Mucosa of descending colon (tissue), 3 donors: ENCODE measurements at regions not wholly inside any gene's neighbourhood (a gene's known extent, or its start where the extent isn't known, plus 50 kb on each side); places are given as distances from the start of the nearest gene placed in this dataset.
"Not testable (repeated sequence)": the region's sequence is repeated elsewhere in the genome, so short reads cannot be mapped to it uniquely, and the experiment has no call there.

Experiments
- ATAC-seq: fragments of 200-7000 bp; cut with Tn5 transposase; one replicate; pipeline ENCODE4 v1.9.1; 2020; ENCODE audit warnings: mild to moderate bottlenecking, moderate library complexity
- DNase-seq, 3 donors: peaks; one replicate each; pipeline ENCODE4 v3.0.0-alpha.2; 2020
- H3K36me3 ChIP-seq: fragments of 200-600 bp; one replicate; pipeline ENCODE4 v1.8.0; 2021; ENCODE audit warnings: low read depth, mild to moderate bottlenecking
- H3K4me1 ChIP-seq: fragments of 200-600 bp; one replicate; pipeline ENCODE4 v1.8.0; 2021; ENCODE audit warnings: low read depth, mild to moderate bottlenecking
- H3K4me3 ChIP-seq: fragments of 200-600 bp; one replicate; pipeline ENCODE4 v1.8.0; 2021; ENCODE audit warnings: mild to moderate bottlenecking
- H3K9me3 ChIP-seq: fragments of 200-600 bp; one replicate; pipeline ENCODE4 v1.8.0; 2021; ENCODE audit warnings: mild to moderate bottlenecking
- intact Hi-C, 2 donors: fragments of 100-400 bp; cut with DNase I in 1 of 2; cut with micrococcal nuclease in 1 of 2; formaldehyde crosslinking; loops; one replicate each; pipeline versions ENCODE4 v1.11.0 to v1.11.1; 2022; cut with DNase I, micrococcal nuclease
- TF ChIP-seq, protein P1 (sequence below): fragments of 200-600 bp; IDR thresholded peaks from one replicate; pipeline ENCODE4 v1.8.0; 2022; ENCODE audit warnings: antibody characterized with exemption, mild to moderate bottlenecking
- donor health status: DM: no; HTN: no; CAD: no; lungs with moderate emphysema.
- donor health status: DM: no; HTN: no; CAD: no.
- donor health status: DM: no; HTN: yes; CAD: no.

GRCh38 chr15:95699578-95699977 is 630.9 kb upstream of the NR2F2 start:
- DNase-seq: no peak
- no peak overlapping the region for H3K4me3 ChIP-seq
- TF ChIP-seq, protein P1, sequence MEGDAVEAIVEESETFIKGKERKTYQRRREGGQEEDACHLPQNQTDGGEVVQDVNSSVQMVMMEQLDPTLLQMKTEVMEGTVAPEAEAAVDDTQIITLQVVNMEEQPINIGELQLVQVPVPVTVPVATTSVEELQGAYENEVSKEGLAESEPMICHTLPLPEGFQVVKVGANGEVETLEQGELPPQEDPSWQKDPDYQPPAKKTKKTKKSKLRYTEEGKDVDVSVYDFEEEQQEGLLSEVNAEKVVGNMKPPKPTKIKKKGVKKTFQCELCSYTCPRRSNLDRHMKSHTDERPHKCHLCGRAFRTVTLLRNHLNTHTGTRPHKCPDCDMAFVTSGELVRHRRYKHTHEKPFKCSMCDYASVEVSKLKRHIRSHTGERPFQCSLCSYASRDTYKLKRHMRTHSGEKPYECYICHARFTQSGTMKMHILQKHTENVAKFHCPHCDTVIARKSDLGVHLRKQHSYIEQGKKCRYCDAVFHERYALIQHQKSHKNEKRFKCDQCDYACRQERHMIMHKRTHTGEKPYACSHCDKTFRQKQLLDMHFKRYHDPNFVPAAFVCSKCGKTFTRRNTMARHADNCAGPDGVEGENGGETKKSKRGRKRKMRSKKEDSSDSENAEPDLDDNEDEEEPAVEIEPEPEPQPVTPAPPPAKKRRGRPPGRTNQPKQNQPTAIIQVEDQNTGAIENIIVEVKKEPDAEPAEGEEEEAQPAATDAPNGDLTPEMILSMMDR: no peak
- peaks cover 58% of the 10 kb centered on the region for H3K9me3 ChIP-seq
- no peaks in the 10 kb centered on the region for H3K36me3 ChIP-seq
- no peak for ATAC-seq
- H3K4me1 ChIP-seq: no peaks in the 10 kb centered on the region
- intact Hi-C loops: no loop called here

DNA sequence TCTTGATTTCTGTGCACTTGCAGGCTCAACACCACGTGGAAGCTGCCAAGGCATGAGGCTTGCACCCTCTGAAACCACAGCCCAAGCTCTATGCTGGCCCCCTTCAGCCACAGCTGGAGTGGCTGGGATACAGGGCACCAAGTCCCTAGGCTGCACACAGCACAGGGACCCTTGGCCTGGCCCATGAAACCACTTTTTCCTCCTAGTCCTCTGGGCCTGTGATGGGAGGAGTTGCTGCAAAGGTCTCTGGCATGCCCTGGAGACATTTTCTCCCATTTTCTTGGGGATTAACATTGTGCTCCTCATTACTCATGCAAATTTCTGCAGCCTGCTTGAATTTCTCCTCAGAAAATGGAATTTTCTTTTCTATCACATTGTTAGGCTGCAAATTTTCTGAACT is 629.8 kb upstream of the NR2F2 start:
- intact Hi-C loops, H3K4me3 ChIP-seq, ATAC-seq, DNase-seq, H3K4me1 ChIP-seq, H3K36me3 ChIP-seq: not testable (repeated sequence)
- H3K9me3 ChIP-seq: peaks cover 48% of the 10 kb centered on the region

GRCh38 chr15:95701410-95701809 is 629.1 kb upstream of the NR2F2 start:
- H3K4me3 ChIP-seq: no peak overlapping the region
- intact Hi-C loops: no loop called here
- ATAC-seq: no peak
- H3K4me1 ChIP-seq: no peaks in the 10 kb centered on the region
- H3K36me3 ChIP-seq: no peaks in the 10 kb centered on the region
- DNase-seq: no peak
- peaks cover 50% of the 10 kb centered on the region for H3K9me3 ChIP-seq
- TF ChIP-seq, protein P1: no peak

GRCh38 chr15:95709959-95710695 is 620.4 kb upstream of the NR2F2 start:
- Histone ChIP-seq H3K36me3 (no peaks in the 10 kb centered on the region), H3K4me3 (no peak overlapping the region), H3K9me3 (peaks cover 10% of the 10 kb centered on the region), H3K4me1 (no peaks in the 10 kb centered on the region)
- no peak for DNase-seq
- no peak for ATAC-seq
- intact Hi-C loops: no loop called here
- TF ChIP-seq, protein P1: no peak

GRCh38 chr15:95712785-95713184 is 617.7 kb upstream of the NR2F2 start:
- DNase-seq: no peak
- Histone ChIP-seq H3K9me3 (no peaks in the 10 kb centered on the region), H3K4me1 (no peaks in the 10 kb centered on the region), H3K4me3 (no peak overlapping the region), H3K36me3 (no peaks in the 10 kb centered on the region)
- intact Hi-C loops: no loop called here
- TF ChIP-seq, protein P1: no peak
- no peak for ATAC-seq

DNA sequence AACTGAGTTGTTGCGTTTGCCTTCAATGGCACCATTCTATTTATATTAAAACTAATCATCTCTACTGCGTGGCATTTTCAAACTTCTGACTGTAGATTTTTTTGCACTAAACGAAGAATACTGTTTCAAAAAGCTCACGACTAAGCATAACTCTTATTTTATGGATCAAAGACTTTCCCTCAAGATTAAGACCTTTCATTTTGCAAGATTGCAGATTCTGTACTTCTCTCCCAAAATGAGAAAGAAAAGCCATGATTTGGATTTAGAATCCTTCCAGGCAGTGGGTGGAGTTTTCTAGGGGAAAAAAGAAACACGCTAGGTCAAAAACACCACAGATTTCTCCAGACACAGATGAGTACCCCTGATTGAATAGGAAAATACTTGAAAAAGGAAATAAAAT is 617.2 kb upstream of the NR2F2 start:
- TF ChIP-seq, protein P1: no peak
- DNase-seq (no peak), ATAC-seq (no peak)
- no peak overlapping the region for H3K4me3 ChIP-seq
- H3K4me1 ChIP-seq: no peaks in the 10 kb centered on the region
- intact Hi-C loops: no loop called here
- H3K9me3 ChIP-seq: no peaks in the 10 kb centered on the region
- H3K36me3 ChIP-seq: no peaks in the 10 kb centered on the region
